ENCODE measurements at regions not wholly inside any gene's neighbourhood (a gene's known extent, or its start where the extent isn't known, plus 50 kb on each side); places are given as distances from the start of the nearest gene placed in this dataset.

DNA sequence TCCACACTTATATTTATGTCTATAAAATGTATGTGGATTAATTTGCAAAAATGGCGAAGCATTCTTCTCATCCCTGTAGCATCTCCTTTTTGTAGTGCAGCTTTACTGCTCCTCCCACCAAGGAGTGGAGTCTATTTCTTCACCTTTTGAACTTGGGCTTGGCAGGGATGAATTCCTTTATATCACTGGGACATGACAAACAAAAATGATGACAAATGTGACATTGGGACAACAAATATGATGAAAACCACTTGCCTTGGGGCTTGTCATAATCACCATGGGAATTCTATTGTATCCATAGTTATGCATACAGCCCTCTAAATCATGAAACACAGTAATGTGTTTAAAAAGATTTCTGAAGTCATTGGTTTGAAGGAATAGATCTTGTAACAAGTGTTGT, 155.0 kb downstream of the TNFSF18 start:
- DNase-seq: no peak
- intact Hi-C loops (cut with DNase I): no loop called here
- TF ChIP-seq POLR2A (IDR thresholded peaks at IDR 0.05): no peak
- TF ChIP-seq, protein P1, sequence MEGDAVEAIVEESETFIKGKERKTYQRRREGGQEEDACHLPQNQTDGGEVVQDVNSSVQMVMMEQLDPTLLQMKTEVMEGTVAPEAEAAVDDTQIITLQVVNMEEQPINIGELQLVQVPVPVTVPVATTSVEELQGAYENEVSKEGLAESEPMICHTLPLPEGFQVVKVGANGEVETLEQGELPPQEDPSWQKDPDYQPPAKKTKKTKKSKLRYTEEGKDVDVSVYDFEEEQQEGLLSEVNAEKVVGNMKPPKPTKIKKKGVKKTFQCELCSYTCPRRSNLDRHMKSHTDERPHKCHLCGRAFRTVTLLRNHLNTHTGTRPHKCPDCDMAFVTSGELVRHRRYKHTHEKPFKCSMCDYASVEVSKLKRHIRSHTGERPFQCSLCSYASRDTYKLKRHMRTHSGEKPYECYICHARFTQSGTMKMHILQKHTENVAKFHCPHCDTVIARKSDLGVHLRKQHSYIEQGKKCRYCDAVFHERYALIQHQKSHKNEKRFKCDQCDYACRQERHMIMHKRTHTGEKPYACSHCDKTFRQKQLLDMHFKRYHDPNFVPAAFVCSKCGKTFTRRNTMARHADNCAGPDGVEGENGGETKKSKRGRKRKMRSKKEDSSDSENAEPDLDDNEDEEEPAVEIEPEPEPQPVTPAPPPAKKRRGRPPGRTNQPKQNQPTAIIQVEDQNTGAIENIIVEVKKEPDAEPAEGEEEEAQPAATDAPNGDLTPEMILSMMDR (IDR thresholded peaks at IDR 0.05): no peak
- Histone ChIP-seq H3K27ac (no peak overlapping the region), H3K27me3 (no peaks in the 10 kb centered on the region), H3K9me3 (replicated peaks in 1 of 3) (no peaks in the 10 kb centered on the region), H3K36me3 (replicated peaks in 1 of 2) (no peaks in the 10 kb centered on the region), H3K4me1 (replicated peaks in 1 of 2) (no peaks in the 10 kb centered on the region), H3K4me3 (no peak overlapping the region)
- WGBS, 4 donors: 74 to 93% (median 82%) methylated on average over 1 of the region's 1 CpG

DNA sequence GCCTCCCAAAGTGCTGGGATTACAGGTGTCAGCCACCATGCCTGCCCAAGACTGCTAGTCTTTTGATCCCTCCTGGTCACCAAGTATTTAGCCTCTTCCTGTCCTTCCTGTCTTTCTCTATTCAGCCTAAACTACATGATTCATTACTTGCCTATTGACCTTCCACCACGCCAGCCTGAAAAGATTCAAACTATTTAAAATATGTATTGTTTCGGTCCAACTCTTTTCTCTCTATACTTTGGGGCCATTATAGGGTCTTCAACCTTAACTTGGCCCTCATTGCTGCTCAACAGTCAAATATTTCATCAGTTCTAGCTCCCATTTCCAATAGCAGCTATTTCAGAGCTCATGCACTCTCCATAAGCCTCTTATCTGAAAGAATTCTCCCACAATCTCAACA, 153.0 kb downstream of the TNFSF18 start:
- Histone ChIP-seq H3K9me3 (replicated peaks in 1 of 3) (no peaks in the 10 kb centered on the region), H3K36me3 (replicated peaks in 1 of 2) (no peaks in the 10 kb centered on the region), H3K27ac (no peak overlapping the region), H3K4me1 (replicated peaks in 1 of 2) (no peaks in the 10 kb centered on the region), H3K27me3 (no peaks in the 10 kb centered on the region), H3K4me3 (no peak overlapping the region)
- no peak for DNase-seq
- intact Hi-C loops (cut with DNase I): no loop called here
- no peak for TF ChIP-seq POLR2A (IDR thresholded peaks at IDR 0.05)
- TF ChIP-seq, protein P1 (IDR thresholded peaks at IDR 0.05): no peak
- WGBS, 4 donors: 27 to 50% (median 42%) methylated on average over 2 of the region's 2 CpGs

DNA sequence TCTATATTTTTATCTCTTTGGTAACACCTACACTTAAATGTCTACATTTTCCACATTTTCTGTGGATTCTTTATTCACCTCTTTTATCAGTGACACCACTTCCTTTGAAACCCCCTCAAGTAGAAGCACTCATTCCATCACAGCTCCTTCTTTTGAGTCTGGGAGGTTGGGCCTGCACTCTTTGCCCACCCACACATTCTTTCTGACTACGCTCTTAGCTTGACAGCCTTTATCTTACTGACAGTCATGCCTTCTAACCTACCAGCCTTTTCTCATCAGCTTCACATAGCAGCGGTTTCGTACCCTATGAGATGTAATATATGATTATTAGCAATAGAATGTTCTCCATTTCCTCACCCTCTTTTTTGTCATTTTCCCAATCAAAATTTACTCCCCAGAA, 151.9 kb downstream of the TNFSF18 start:
- Histone ChIP-seq H3K4me1 (replicated peaks in 1 of 2) (no peaks in the 10 kb centered on the region), H3K9me3 (replicated peaks in 1 of 3) (no peaks in the 10 kb centered on the region), H3K36me3 (replicated peaks in 1 of 2) (no peaks in the 10 kb centered on the region), H3K4me3 (no peak overlapping the region), H3K27ac (no peak overlapping the region), H3K27me3 (no peaks in the 10 kb centered on the region)
- WGBS, 4 donors: 93 to 96% (median 95%) methylated on average over 3 of the region's 3 CpGs
- TF ChIP-seq, protein P1 (IDR thresholded peaks at IDR 0.05): no peak
- no peak for TF ChIP-seq POLR2A (IDR thresholded peaks at IDR 0.05)
- intact Hi-C loops (cut with DNase I): no loop called here
- DNase-seq: no peak

DNA sequence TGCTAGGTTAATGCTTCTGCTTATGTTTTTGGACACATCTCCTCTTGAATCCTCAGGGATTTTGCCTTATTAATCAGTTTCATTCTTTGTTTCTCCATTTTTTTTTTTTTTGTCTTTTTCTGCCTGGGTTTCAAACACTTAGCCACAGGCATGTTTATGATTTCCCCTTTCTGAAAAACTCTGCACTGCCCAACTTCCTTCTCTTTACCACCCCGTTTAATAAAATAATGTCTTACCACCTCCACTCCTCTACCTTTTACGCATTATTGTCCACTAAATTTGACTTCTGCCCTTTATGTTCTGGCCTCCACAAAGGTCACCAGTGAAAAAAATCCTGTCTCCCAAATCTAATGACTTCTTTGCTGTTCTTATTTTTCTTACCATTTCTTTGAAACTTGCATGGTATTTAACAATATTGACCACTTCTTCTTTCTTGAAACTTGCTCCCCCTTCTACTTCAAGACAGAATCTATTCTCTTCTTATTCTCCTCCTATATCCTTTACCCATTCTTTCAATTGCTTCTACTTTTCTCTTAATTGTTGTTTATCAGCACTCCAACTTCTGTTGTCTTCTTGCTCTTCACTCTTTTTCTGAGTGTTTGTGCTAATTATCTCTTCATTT, 150.3 kb downstream of the TNFSF18 start:
- H3K27ac ChIP-seq: no peak overlapping the region
- WGBS, 4 donors: 63 to 82% (median 67%) methylated on average over 2 of the region's 2 CpGs
- TF ChIP-seq POLR2A (IDR thresholded peaks at IDR 0.05): no peak
- TF ChIP-seq, protein P1 (IDR thresholded peaks at IDR 0.05): no peak
- no peak for DNase-seq
- intact Hi-C loops (cut with DNase I): no loop called here
- no peaks in the 10 kb centered on the region for H3K4me1 ChIP-seq (replicated peaks in 1 of 2)
- no peaks in the 10 kb centered on the region for H3K27me3 ChIP-seq
- H3K9me3 ChIP-seq (replicated peaks in 1 of 3): no peaks in the 10 kb centered on the region
- H3K36me3 ChIP-seq (replicated peaks in 1 of 2): no peaks in the 10 kb centered on the region
- no peak overlapping the region for H3K4me3 ChIP-seq

Measured in adrenal gland (tissue), 9 donors.